Keratinocyte (primary cell): ENCODE measurements at regions not wholly inside any gene's neighbourhood (a gene's known extent, or its start where the extent isn't known, plus 50 kb on each side); places are given as distances from the start of the nearest gene placed in this dataset.

ENCODE experiments used
- EZH2 ChIP-seq: IDR thresholded peaks from one replicate; pipeline ENCODE4 v1.6.1; 2012; ENCODE audit warnings: inconsistent platforms, mild to moderate bottlenecking, low read length, moderate library complexity
- TF ChIP-seq, protein P1 (sequence below), 3 experiments: IDR thresholded peaks in 1 of 3; conservative IDR thresholded peaks in 1 of 3; optimal IDR thresholded peaks in 1 of 3; 2 replicates in 2 of 3; 3 replicates in 1 of 3; pipeline versions ENCODE3 to v1.5.1; 2011; ENCODE audit warnings: low read length in 3 of 3, mild to moderate bottlenecking in 3 of 3, moderate library complexity in 2 of 3, control low read depth in 1 of 3, inconsistent platforms in 1 of 3; ENCODE audit not compliant: insufficient read depth in 2 of 3; ENCODE audit errors: extremely low read depth in 1 of 3

DNA sequence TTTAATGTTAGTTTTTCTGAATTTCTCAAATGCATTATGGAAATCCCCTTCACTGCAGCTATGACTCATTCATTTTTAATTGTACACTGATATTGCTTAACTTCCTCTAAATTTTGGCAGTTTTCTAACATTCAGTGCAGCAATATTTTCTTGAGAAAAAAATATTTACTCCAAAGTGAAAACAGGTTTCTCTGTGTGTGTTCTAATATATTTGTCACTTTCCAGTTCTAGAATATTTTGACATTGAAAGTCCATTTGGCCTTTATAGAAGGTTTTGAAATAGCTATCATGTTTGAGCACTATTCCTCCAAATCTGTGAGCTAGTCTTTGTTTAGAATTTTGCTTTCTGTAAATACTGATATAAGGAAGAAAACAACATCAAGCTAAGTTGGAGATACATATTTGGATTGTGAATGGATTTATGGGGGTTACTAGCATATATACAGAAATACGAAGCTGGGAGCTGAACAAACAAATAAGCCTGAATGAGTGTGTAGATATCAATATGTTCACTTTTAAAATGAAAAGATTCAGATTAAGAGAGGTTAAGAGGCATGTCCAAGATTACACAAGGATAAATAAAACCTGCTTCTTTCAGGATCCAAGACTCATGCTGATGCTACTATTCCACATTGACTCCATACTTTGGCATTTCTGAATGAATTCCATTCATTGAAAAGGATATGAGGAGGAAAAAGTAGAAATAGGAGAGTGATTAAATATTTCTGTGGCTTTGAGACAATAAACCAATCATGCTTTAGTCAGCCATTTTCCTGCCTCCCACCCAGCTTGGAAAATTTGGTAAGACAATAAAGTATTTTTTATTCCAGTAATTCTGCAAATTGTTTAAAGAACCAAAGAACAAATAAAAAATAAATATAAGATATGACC lies 57.3 kb upstream of the SLIT2 start:
- TF ChIP-seq, protein P1, sequence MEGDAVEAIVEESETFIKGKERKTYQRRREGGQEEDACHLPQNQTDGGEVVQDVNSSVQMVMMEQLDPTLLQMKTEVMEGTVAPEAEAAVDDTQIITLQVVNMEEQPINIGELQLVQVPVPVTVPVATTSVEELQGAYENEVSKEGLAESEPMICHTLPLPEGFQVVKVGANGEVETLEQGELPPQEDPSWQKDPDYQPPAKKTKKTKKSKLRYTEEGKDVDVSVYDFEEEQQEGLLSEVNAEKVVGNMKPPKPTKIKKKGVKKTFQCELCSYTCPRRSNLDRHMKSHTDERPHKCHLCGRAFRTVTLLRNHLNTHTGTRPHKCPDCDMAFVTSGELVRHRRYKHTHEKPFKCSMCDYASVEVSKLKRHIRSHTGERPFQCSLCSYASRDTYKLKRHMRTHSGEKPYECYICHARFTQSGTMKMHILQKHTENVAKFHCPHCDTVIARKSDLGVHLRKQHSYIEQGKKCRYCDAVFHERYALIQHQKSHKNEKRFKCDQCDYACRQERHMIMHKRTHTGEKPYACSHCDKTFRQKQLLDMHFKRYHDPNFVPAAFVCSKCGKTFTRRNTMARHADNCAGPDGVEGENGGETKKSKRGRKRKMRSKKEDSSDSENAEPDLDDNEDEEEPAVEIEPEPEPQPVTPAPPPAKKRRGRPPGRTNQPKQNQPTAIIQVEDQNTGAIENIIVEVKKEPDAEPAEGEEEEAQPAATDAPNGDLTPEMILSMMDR (optimal IDR thresholded peaks at IDR 0.05 in 1 of 3, IDR thresholded peaks at IDR 0.05 in 1 of 3, conservative IDR thresholded peaks at IDR 0.05 in 1 of 3; ENCODE audit: extremely low read depth in 1 of 3, insufficient read depth in 2 of 3, low read length in 3 of 3): no peak
- TF ChIP-seq EZH2: no peak
